CD4-positive, alpha-beta T cell treated with Interleukin-4 for 1 hour (primary cell): ENCODE measurements at regions not wholly inside any gene's neighbourhood (a gene's known extent, or its start where the extent isn't known, plus 50 kb on each side); places are given as distances from the start of the nearest gene placed in this dataset.

Experiments used
- DNase-seq, 2 donors: peaks; one replicate each; pipeline ENCODE4 v3.0.0-alpha.2; 2020 to 2022

DNA sequence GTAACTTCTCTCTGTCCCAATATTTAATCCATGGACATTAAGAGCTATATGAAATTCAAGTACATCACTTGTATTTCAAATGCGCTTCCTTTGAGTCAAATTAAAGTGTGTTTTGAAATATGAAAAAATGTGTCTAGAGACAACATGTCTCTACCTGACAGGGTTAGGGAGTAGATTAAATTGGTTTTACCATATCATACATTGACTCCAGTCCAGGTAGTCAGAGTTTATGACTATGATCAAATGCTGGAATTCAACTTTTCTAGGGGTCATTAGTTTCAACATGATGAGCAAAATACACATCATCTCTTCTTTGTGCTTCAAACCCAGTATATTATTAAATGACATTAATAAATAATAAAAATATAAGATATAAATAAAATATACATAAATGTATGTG is 259.2 kb downstream of the CDH10 start:
- DNase-seq = no peak

DNA sequence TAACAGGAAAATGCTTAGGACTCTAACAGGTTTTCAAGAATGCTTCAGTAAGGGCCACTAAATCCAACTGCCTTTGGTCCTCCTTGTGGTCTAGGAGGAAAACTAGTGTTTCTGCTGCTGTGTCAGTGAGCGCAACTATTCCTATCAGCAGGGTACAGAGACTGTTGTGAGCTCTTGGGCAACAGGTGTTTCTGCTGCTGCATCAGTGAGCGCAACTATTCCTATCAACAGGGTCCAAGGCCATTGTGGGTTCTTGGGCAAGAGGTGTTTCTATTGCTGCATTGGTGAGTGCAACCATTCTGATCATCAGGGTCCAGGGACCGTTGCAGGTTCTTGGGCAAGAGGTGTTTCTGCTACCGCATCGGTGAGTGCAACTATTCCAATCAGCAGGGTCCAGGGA is 256.3 kb downstream of the CDH10 start:
- no peak for DNase-seq

DNA sequence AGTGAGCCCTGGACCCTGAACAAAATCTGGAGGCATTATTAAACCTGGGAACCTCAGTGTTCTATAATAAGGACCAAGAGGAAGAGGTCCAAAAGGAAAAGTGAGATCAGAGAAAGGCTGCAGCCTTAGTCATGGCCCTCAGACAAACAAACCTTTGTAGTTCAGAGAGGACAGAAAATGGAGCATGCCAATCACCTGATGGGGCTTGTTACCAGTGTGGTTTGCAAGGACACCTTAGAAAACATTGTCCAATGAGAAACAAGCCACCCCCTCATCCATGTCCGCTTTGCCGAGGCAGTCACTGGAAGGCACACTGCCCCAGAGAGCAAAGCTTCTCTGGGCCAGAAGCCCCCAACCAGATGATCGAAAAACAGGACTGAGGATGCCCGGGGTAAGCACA is 254.8 kb downstream of the CDH10 start:
- no peak for DNase-seq

DNA sequence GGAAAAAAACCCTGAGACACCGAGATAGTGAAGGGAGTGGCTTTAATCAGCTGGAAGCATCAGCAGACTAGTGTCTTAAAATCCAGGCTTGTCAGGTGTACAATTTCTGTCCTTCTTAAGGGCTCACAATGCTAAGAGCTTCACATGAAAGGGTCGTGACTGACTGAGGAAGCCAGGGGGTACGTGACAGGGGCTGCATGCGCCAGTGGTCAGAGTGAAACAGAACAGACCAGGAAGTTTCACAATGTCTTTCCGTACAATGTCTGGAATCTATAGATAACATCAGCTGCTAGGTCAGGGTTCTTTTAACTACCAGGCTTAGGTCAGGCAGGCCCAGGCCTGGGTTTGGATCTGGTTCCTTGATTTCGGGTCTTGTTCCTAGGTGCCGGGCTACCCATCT is 253.0 kb downstream of the CDH10 start:
- no peak for DNase-seq

DNA sequence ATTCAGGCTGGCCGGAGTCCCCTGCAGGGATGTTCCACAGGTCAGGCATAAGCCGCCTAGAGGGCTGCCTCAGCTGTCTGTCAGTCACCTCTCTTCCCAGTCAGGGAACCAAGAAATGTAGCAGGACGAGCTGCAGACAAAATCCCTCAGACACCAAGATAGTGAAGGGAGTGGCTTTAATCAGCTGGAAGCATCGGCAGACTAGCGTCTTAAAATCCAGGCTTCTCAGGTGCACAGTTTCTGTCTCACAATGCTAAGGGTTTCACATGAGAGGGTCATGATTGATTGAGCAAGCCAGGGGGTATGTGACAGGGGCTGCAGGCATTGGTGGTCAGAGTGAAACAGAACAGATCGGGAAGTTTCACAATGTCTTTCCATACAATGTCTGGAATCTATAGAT is 247.2 kb downstream of the CDH10 start:
- DNase-seq = no peak

DNA sequence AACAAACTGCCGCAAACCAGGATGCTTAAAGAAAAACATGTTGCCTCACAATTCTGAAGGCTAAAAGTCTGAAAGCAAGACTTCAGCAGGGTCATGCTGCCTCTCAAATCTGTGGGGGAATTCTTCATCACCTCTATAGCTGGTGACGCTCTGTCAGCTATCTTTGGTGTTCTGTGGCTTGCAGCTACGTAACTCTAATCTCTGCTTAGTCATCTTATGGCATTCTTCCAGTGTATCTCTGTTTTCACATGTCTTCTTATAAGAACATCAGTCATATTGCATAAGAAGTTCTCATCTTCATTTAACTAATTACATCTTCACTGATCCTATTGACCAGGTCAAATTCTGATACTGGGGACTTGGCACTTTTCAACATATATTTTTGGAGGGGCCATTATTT is 243.0 kb downstream of the CDH10 start:
- no peak for DNase-seq

DNA sequence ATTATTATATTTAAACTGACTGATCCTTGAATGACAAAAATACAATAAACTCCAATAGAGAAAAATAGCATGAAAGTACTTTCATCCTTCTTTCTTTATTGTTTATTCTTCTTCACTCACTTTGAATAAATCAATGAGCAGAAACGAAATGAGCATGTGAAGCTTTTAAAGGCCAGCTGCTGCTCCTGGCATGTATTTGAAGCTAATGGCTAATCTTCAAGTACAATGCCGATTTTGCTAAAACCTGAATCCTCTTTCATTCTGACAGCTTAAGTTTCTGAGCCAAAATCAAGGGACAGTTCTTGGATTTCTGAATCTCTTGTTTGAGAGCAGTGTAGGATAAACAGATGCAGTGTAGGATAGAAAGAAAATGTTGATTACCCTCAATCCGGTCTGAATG is 237.3 kb downstream of the CDH10 start:
- no peak for DNase-seq

DNA sequence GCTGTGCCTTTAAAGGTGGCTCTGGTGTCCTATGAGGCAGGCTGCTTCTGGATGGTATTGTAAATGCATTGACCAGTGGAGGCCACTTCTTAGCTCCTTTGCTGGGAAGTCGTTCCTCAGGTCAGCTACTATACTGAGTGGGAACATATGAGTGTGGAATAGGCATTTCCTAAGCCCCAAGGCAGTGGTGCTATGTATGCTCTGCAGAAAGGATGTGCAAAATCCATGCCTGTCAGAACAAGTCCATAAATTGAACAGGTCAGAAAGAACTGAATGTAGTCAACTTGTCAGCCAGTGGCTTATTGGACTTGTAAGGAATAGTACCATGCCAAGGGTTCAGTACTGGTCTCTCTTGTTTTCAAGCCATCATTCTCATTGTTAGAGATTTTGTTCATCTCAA is 216.4 kb downstream of the CDH10 start:
- no peak for DNase-seq

DNA sequence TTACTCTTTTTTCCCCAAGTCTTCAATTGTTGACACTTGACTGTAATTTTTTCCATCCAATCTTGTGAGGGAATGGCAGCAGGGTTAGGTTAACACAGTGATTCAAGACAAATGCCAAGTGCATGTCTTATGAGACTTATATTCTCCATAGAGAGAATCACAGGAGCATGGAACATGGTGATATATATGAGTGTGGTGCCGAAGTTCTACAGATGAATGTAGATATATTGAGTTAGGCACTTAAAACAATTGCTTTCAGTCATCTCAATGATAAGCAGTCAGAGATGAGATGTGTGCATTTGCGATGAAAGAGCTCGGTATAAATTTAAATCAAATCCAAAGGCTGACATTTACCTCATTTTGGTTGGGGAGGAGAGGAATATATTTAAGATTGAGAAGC is 211.2 kb downstream of the CDH10 start:
- DNase-seq = no peak
